ENCODE measurements at regions not wholly inside any gene's neighbourhood (a gene's known extent, or its start where the extent isn't known, plus 50 kb on each side); places are given as distances from the start of the nearest gene placed in this dataset.

DNA sequence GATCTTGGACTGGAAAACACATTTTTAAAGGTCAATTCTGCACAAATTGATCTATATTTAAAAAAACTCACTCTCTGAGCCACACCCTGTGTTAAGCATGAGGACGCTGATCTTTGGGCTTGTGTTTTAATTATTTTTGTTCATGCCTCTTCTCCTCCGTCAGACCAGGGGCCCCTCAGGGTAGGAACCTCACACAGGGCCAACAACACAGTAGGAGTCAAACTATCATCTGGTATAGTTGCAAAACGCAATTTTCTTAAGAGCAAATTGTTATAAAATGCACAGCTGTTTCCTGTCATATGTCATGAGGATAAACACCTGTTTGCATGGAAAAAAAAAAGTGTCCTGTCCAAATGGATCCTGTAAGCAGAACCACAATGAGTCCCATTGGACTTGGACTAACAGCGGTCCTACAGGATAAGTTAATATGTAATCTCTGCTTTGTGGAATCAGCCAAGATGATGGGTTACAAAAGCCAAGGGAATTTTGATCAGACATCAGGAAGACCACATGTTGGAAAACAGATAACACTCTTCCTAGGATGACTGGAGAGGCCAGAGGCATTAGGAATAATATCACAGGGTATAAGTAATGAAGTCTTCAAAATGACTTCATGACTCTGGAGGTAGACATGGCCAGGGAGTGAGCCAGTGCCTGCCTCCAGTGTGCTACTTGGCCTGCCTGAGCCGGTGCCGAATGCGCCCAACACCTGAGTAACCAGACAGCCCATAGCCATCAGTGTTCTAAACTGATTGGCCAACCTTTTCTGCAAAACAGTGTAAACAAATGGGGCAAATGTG, 184.9 kb upstream of the ADCY1 start:
- TF ChIP-seq, protein P1, sequence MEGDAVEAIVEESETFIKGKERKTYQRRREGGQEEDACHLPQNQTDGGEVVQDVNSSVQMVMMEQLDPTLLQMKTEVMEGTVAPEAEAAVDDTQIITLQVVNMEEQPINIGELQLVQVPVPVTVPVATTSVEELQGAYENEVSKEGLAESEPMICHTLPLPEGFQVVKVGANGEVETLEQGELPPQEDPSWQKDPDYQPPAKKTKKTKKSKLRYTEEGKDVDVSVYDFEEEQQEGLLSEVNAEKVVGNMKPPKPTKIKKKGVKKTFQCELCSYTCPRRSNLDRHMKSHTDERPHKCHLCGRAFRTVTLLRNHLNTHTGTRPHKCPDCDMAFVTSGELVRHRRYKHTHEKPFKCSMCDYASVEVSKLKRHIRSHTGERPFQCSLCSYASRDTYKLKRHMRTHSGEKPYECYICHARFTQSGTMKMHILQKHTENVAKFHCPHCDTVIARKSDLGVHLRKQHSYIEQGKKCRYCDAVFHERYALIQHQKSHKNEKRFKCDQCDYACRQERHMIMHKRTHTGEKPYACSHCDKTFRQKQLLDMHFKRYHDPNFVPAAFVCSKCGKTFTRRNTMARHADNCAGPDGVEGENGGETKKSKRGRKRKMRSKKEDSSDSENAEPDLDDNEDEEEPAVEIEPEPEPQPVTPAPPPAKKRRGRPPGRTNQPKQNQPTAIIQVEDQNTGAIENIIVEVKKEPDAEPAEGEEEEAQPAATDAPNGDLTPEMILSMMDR (IDR thresholded peaks at IDR 0.05; ENCODE audit: low read depth, low read length), result no peak
- no peak for DNase-seq (ENCODE audit: low read depth in 2 of 2)
- no peak overlapping the region for H3K4me3 ChIP-seq (replicated peaks in 1 of 2; ENCODE audit: low read depth in 2 of 2, low read length in 2 of 2)

DNA sequence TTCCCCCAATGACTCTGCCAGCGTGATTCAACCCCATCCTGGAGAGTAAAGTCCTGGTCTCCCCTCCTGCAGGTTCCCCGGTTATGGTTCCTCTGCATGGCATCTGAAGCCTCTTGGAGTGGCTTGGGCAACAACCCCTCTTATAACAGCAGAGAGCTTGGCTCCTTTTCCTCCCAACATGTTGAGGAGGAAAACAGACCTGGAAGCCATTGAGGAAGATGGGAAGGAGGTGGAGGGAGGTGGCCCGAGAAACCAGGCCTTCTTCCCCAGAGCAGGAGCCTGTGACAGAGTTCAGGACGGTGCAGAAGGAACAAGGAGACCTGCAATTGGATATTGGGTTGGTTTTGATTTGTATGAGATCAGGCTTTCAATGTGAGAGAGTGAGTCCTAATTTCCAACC, 184.0 kb upstream of the ADCY1 start:
- H3K4me3 ChIP-seq (replicated peaks in 1 of 2; ENCODE audit: low read depth in 2 of 2, low read length in 2 of 2), result no peak overlapping the region
- DNase-seq (ENCODE audit: low read depth in 2 of 2), result no peak
- TF ChIP-seq, protein P1 (IDR thresholded peaks at IDR 0.05; ENCODE audit: low read depth, low read length), result no peak

DNA sequence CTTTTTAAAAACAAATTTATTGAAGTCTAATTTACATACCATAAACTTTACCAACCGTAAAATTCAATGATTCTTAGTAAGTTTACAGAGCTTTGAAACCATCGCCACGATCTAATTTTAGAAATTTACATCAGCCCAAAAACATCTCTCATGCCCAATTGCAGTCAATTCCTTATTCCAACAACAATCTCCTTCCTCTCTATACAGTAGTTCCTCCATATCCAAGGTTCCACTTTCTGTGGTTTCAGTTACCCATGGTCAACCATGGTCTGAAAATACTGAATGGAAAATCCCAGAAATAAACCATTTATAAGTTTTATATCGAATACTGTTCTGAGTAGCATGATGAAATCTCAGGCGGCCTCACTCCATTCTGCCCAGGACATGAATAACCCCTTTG, 183.4 kb upstream of the ADCY1 start:
- TF ChIP-seq, protein P1 (IDR thresholded peaks at IDR 0.05; ENCODE audit: low read depth, low read length), result no peak
- H3K4me3 ChIP-seq (replicated peaks in 1 of 2; ENCODE audit: low read depth in 2 of 2, low read length in 2 of 2), result no peak overlapping the region
- no peak for DNase-seq (ENCODE audit: low read depth in 2 of 2)

DNA sequence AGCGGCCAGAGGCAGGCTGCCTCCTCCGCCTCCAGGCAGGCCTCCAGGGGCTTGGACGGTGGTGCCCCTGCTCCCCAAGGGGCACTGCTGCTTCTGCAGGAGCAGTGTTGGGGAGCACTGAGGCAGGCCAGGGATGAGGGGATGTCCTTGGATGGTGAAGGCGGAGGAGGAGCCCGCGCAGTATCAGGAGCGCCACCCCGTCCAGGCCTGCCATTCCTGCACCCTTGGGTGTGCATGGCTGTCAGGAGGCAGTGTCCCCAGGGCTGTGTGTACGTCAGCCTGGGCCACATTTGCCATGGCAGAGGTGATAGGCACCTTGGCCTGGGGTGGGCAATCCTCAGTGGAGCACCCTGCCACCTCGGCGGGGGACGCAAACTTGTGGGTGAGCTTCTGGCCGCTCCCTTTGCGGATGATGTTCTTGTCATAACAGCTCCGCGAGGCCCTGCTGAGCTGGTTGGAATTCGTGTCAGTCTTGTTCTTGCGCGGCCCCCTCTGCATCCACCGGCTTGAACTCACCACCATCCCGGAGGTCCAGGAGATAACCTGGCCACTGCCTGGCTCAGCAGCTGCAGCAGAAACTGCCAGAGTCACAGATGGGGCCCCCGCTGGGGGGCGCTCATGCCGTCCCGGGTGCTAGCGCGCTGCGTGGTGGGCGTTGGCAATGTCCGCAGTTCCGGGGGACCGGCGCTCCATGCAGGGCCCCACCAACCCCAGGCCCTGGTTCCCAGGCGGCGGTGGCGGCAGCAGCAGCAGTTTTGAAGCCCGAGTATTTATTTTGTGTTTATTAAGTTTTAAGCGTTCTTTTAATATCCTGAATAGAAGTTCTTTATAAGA, 182.3 kb upstream of the ADCY1 start:
- no peak for DNase-seq (ENCODE audit: low read depth in 2 of 2)
- H3K4me3 ChIP-seq (replicated peaks in 1 of 2; ENCODE audit: low read depth in 2 of 2, low read length in 2 of 2), result no peak overlapping the region
- TF ChIP-seq, protein P1 (IDR thresholded peaks at IDR 0.05; ENCODE audit: low read depth, low read length), result no peak

DNA sequence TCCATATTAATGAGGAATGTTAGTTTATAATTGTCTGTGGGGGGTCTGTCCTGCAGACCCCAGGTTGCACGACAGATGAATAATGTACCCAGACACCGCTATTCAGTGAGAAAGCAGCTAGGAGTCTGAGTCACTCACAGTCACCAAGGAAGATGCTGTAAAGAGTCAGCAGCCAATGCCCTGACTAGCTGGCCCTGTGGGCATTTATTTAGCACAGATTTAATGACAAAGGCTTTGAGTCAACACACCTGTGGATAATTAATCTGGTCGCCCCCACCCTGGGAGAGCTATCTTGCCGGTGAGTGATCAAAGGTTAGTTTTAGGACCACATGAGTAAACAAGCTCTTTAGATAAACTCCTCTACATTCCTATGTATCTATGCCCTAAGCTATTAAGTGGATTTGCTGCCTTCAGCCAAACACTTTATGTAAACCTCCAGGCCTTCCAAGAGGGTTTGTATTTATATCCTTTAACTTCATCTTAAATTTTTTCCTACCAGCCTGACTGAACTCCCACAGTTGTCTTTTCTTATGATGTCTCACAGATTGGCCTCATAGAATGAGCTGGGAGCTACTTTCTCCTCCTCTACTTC, 180.0 kb upstream of the ADCY1 start:
- TF ChIP-seq, protein P1 (IDR thresholded peaks at IDR 0.05; ENCODE audit: low read depth, low read length), result no peak
- no peak overlapping the region for H3K4me3 ChIP-seq (replicated peaks in 1 of 2; ENCODE audit: low read depth in 2 of 2, low read length in 2 of 2)
- DNase-seq (ENCODE audit: low read depth in 2 of 2), result no peak

DNA sequence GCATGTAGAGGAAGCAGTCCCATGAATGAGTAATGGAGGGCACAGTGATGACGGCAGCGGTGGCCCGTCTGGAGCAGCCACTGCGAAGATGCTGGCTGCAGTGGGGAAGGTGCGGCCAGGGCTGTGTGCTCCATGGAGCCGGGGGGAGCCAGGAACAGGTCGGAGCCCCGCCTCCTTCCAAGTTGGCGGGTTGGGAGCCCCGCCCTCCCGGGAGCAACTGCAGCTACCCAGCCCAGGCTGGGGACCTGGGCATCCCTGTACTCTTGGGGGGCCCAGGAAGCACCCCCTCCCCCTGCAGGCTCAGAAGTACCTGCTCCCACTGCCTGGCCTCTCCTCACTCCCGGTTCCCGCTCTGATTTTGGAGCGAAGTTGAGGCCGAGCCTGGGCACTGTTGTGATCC, 175.1 kb upstream of the ADCY1 start:
- TF ChIP-seq, protein P1 (IDR thresholded peaks at IDR 0.05; ENCODE audit: low read depth, low read length), result no peak
- DNase-seq (ENCODE audit: low read depth in 2 of 2), result no peak
- H3K4me3 ChIP-seq (replicated peaks in 1 of 2; ENCODE audit: low read depth in 2 of 2, low read length in 2 of 2), result no peak overlapping the region
